Globus pallidus (tissue), 1 donor: ENCODE measurements at regions not wholly inside any gene's neighbourhood (a gene's known extent, or its start where the extent isn't known, plus 50 kb on each side); places are given as distances from the start of the nearest gene placed in this dataset.
"Not testable (repeated sequence)": the region's sequence is repeated elsewhere in the genome, so short reads cannot be mapped to it uniquely, and the experiment has no call there.

ENCODE experiments used
- DNase-seq: peaks from one replicate; pipeline ENCODE4 v3.0.0-alpha.2; 2015; ENCODE audit warnings: low spot score

DNA sequence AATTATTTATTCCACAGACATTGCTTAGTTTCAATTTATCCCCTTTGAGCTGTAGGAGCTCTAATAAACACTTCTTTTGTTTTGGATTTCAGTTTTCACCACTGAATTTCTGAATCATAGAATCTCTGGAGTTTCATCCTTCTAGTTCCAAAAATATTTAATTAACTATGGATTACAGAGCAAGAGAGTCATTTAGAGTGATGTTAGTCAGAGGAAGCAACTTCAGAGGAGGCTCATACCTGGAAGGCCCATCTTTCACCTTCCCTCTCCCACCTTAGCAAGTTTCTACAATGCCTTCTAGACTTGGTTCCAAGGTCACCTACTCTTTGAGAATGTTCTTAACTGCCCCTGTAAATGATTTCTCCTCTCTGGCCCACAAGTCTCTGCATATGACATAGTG lies 353.2 kb downstream of the SPRY2 start:
- no peak for DNase-seq

DNA sequence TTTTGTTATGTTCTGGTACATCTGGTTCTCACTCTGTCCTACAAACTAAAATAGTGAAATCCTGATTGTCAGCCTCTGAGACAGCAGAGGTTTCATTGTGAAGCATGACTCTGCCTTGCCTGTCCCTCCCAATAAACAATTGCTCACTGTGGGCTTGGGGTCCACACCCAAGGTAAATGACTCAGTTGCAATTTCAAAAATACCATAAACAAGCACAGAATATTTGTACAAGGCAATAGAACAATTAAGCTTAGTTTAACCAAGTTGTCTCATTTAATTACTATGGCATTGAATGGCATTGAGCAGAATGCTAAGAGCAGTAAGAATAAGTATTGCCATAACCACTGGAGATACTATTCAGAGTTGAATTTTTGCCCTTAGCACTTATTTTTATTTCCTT lies 353.6 kb downstream of the SPRY2 start:
- no peak for DNase-seq

DNA sequence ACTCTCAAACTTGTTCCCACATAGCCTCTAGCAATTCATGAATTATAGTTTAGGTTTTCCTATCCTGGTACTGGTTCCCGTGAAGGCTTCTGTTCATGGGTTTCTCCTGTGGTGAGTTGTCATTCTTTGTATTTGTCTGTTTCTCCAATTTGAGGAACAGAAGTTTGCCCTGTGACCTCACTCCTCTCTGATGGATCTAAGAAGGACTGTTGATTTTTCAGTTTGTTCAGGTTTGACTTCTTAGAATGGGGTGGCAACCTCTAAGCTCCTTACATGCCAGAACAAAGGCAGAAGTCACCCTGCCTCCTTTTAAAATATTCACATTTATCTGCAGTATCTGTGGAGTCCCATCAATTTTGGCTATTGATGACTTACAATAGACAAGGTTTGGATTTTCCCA lies 354.0 kb downstream of the SPRY2 start:
- DNase-seq, result no peak

DNA sequence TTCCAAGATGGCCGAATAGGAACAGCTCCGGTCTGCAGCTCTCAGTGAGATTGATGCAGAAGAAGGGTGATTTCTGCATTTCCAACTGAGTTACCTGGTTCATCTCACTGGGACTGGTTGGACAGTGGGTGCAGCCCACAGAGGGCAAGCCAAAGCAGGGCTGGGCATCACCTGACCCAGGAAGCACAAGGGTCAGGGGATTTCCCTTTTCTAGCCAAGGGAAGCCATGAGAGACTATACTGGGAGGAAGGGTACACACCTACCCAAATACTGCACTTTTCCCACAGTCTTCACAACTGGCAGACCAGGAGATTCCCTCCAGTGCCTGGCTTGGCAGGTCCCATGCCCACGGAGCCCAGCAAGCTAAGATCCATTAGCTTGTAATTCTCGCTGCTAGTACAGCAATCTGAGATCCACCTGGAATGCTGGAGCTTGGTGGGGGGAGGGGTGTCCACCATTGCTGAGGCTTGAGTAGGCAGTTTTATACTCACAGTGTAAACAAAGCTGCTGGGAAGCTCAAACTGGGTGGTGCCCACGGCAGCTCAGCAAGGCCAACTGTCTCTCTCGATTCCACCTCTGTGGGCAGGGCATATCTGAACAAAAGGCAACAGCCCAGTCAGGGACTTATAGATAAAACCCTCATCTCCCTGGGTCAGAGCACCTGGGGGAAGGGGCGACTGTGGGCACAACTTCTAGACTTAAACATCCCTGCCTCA lies 365.8 kb downstream of the SPRY2 start:
- DNase-seq, result not testable (repeated sequence)

DNA sequence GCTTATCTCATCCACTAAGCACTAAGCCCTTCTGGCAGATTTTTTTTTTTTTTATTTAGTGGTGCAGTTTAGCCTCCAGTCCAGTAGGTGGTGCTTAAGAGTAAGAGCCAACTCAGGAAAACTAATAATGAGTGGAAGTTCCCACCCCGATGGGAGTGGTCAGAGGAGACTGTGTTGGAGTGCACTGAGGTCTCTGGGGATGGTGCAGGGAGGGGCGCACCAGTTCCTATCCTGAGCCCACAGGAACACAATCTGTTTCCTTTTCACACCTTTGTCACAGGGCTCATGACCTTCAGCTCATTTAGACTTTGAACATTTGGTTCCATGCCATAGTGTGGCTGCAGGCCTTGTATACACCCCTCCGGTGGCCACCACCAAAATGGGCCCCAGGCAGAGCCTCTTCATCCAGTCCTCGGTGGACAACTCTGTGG lies 367.4 kb downstream of the SPRY2 start:
- no peak for DNase-seq

DNA sequence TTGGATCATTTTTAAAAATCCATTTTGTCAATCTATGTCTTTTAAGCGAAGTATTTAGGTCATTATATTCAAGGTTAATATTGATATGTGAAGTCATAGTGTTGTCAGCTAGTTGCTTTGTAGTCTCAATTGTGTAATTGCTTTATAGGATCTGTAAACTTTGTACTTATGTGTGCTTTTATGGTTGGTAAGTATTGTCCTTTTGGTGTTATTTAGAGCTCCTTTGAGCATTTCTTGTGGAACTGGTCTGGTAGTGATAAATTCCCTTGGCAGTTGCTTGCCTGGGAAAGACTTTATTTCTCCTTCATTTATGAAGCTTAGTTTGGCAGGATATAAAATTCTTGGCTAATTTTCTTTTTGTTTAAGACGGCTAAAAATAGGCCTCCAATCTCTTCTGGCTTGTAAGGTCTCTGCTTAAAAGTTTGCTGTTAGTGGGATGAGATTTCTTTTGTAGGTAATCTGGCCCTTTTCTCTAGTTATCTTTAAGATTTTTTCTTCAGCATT lies 368.8 kb downstream of the SPRY2 start:
- no peak for DNase-seq

DNA sequence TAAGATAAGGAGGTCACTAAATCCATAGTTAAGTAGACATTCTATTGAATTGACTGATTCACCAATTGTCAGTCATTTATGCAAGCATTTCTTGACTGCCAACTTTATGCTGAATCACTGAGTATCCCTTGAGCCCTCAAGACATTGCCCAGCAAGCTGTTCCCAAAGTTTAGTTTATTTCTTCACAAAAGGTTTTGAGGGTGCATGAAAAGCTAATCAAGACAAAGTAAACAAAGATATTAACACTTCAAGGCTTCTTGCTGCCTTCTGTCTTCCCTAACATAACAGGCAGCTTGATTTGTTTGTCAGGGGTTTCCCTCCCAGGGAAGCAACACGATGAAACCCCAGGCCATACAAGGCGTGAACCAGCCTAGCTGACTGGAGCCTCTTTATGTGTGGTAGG lies 374.4 kb downstream of the SPRY2 start:
- DNase-seq, result no peak

DNA sequence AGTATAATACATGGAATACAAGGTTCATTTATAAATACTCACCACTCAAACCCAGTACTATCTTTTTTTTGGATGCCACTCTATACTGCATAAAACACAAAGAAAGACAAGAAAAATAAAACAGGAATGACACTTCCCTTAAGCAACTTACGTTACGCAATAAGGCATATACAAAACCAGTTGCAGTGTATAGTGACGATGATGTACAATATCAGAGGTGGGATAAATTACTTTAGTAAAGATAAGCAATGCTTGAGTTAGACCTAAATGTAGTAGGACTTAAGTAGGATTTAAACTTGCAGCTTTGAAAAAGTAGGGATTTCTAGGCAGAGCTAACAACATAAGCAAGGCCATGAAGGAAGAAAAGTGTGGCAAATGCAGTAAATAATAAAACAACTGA lies 374.9 kb downstream of the SPRY2 start:
- no peak for DNase-seq

DNA sequence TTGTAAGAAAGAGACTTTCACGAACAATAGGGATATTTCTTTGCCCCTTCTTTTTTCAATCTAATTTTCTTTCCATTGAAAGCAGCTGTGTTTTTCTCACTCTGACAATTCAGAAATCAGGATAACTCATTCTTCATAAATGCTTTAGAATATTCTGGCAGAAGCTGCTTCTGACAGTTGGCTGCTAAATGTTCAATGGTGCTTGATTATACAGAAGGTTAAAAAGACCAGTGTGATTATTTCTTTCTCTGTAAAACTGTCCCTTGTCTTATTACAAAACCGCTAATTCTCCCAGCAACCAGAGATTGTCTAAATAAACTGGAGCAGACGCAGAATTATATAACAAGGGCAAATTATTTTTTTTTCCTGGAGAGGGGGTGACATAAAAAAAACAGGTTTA lies 394.4 kb downstream of the SPRY2 start:
- no peak for DNase-seq

DNA sequence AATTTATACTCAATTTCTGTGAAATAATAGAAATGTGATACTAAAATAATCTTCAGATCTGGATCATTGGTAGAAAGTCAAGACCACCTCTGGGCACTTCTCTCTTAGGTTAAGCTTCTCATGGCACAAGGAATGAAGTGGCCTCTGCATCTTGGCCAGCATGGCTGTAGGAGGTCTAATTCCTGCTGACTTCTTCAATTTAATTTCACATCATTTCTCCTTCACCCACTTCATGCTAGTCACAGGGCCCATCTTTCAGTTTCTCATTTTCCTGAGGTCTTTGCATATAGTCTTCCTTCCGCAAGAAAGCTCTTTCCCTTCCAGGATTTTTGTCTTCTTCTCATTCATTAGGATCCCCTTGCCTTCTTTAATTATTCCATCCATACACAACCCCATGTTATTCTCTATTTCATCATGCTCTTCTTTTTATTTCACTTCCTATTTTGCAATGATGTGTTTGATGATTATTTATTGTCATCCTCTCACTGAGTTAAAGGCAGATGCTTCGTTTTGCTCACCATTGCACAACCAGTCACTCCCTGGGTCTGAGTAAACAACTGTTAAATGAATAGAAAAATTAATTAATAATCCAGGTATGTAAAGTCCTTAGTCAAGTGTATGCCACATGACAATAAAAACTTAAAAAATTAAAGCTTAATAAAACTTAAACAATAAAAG lies 397.4 kb downstream of the SPRY2 start:
- DNase-seq, result no peak

DNA sequence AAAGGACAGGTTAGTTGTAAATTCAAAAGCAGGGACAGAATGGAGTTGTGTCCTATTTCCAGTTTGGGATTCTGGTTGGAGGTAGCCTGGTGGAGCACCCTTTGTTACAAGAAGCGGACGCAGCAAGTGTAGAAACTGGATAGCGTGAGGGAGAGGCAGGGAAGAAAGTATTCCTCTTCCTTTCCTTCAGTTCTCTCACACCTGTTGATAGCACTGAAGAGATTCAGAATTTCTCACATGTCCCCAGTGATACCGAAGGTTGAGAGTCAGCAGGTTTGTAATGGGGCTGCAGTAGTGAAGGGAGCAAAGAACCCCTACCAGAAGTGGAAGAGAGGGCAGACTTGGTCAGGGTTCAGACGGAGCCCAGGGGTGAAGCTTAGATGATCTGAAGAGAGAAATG lies 399.2 kb downstream of the SPRY2 start:
- no peak for DNase-seq

DNA sequence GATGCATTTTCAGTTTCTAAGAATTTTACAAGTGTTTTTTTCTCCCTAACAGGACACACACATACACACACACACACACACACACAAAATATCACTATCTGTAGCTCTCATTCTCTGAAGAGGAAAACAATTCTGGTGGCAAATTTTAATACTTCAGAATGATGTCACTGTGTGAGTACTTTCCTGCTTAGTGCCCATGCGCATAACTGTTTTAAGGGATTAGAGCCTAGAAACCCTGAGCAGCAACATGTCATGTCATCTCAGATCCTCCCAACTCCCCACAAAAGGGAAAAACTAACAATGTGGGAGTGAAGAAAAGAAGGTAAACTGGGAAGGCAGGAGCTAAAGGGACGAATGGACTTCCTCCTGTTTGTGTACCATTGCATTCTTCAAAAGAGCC lies 401.2 kb downstream of the SPRY2 start:
- DNase-seq, result no peak

DNA sequence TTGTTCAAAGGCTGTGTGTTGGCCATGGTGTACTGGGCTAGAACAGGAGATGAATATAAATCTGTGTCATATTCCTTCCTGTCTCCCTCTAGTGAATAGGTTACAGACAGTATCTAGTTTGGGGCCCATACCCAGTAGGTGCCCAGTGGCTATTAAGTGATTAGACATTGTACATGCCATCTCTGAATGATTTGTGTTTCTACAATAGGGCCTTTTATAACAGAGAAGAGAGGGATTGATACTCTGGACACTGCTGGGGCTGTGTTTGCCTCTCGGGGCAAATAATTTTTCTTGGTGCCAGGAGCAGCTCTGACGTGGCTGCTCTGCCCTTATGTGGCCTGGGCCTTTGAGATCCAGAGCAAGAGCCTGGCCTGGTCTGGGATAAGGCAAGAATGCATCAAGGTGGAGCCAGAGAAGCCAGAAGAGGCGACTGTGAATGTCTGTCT lies 403.1 kb downstream of the SPRY2 start:
- DNase-seq, result peak; percentile 88

DNA sequence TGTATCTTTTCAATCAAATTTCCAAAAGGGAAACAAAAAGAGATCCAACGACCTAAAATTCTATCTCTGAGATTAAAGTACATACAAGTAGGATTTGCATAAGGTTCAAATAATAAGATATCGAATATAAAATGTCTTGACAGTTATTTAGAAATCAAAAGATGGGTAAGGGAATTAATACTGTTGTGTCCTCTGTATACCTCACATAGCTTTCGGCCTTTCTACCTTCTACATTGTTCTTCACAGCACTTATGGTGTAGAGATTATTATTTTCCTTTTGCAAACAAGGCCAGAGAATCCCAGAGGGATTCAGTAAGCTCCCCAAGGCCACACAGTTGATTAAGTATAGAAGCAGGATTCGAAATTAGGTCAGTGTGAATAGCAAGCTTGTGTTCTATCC lies 403.6 kb downstream of the SPRY2 start:
- DNase-seq, result peak; percentile 60

DNA sequence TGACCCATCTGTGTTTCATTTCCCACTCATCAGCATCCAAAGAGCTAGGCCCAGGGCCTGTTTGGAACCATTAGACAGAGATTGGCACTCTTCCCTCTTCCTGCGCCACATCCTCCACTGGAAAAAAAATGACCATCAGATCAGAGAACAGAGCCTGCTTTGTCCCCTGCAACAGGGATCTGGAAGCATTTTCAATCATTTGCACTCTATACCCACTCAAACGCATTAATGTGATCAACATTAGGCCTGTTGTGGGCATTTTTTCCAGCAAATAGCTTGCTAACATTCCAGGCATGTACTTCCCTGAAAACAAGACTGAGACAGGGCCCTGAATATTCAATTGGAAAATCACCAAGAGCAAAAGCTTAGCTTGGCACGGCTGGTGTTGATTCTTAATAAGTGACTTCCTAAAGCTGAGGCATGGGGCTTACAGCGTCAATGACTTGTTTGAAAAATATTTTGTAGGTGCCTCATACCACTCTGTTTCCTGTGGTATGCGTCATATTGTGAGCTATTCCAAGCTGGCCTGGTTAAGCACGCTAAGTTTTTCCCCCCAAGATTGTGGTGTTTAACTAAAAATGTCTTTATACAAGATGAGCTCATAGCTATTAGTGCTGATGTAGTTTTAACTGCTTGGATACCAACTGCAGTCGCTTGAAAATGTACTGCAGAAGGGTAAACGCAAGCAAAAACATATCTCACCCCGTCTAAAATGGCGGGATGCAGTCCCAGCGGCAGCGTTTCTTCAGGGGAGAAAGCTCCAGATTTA lies 404.4 kb downstream of the SPRY2 start:
- peak; percentile 98 for DNase-seq

DNA sequence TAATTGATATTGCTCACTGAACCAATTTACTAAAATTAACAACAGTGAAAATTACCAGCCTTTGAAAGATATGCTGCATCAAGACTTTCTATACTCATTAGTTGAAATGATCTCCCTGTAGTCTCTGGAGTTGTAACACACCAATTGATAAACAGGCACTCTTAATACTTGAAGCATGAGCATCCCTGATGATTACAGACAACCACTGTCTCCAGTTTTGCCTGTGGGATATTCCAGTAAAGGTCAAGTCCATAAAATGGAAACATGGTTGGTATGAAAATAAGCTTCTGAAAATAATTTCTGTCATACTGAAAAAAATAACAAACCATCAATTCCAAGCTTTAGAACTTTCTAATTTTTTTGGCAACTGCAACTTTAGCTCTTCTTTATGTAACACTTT lies 405.8 kb downstream of the SPRY2 start:
- DNase-seq, result no peak

DNA sequence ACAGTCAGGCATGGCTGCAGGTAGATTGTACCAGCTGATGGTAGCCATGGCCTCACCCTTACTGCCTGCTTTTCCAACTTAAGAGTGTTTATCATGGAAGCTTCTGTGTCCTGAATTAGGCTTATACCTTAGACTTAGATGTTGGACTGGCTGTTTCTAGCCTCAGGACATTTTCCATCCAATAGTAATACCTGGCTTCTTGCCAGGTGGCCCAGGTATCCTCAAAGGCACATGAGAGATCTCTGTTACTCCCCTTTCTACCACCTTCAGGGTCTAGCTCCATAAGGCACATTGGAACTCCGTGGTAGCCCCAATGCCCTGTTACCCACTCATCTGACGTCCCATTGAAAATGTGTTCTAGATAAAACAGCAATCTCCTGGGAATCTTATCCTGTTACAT lies 407.5 kb downstream of the SPRY2 start:
- DNase-seq, result no peak

DNA sequence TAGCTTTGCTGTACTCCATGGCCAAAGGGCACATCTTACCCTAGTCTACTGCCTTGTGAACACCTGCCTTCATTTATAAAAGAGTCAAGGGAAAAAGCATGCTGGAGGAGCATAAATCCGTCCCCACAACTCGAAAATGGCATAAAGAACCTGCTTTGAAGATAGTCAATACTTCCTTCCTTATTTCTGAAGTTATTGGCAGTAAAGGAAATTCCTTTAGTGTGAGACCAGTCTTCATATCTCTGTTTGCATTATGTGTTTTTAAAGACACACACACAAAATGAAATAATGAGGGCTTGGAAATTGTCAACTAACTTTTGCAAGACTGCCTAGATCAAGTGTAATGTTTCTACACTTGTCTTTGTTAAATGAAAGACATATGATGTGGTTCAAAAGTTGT lies 408.4 kb downstream of the SPRY2 start:
- no peak for DNase-seq

DNA sequence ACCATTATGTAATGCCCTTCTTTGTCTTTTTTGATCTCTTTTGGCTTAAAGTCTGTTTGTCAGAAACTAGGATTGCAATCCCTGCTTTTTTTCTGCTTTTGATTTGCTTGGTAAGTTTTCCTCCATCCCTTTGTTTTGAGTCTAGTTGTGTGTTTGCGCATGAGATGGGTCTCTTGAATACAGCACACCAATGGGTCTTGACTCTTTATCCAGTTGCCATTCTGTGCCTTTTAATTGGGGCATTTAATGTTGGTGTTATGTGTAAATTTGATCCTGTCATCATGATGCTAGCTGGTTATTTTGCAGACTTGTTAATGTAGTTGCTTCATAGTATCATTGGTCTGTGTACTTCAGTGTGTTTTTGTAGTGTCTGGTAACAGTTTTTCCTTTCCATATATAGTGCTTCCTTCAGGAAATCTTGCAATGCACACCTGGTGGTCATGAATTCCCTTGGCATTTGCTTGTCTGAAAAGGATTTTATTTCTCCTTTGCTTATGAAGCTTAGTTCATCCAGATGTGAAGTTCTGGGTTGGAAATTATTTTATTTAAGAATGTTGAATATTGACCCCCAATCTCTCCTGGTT lies 416.9 kb downstream of the SPRY2 start:
- not testable (repeated sequence) for DNase-seq

DNA sequence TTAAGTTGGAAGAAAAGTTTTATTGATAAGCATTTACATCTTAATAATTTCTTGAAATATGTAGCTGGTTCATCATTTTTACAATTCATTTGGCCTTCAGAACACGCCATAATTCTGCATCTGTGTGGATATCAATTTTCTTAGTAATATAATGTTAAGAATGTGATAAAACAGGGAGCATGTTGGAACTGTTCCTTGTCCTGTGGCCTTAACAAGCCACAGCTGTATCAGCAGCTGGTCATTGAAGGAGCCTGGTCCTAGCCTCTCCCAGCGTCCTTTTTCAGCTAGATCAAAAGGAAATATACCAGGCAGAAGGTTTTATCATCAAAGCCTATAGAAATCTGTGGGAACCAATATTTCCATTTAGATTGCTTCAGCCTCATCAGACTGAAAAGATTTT lies 421.8 kb downstream of the SPRY2 start:
- no peak for DNase-seq

DNA sequence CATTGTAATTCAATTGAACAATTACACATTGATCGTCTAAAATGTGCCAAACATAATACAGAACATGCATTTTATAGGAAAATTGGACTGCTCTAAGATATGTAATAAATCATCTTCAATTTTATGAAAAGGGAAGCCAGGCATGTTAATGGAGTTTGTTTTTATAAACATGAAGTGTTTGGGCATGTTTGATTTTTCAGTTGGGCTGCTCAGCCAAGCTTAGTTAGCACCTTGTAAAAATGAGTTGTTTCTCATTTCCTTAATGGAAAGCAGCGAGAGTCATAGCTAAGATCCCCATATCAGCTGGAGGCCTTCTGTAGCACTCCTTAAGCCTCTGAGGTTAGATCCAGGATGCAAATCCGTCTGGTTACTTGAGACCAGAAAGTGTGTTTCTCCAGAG lies 422.3 kb downstream of the SPRY2 start:
- no peak for DNase-seq

DNA sequence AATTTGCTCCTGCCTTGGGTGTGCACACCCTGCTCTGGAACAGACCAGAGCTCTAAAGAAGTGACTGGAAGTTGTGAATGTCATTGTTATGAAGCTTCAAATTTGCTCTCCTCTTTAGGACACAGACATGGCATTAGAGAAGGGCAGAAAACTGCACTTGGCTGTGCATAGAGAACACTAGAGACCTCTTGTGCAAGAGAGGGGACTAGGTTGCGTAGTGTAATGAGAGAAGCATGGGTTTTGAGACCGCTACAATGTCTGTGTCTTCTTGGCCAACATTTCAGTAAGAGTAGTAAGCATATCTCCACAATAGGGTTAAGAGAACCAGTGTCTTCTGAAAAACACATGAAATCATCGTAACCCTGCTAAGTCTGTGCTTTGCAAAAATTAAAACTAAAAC lies 423.3 kb downstream of the SPRY2 start:
- no peak for DNase-seq
